Activated CD4-positive, CD25-positive, alpha-beta regulatory T cell (primary cell): ENCODE measurements at regions not wholly inside any gene's neighbourhood (a gene's known extent, or its start where the extent isn't known, plus 50 kb on each side); places are given as distances from the start of the nearest gene placed in this dataset.

Source experiments
- DNase-seq, 4 experiments: peaks; one replicate each; lab custom pipeline; 2025; lab: John Stamatoyannopoulos, UW

DNA sequence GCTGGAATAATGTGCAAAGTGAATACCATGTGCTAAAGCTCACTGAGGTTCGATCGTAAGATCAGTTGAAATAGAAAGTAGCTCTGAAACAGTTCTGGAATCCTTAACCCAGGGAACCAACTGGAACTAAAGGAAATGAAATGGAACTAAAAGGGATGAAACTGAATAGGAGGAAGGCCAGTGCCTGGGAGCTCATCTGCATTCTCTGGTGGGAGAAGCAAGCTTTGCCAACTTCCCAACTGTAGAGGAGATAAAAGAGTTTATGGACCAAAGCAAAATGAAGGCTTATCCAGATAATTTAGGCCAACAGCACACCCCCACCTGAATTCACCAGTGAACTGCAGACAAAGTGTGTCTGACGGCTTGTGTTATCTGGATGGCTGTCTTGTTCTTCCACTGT lies 188.6 kb upstream of the HABP2 start:
- no peak for DNase-seq

- no peak for DNase-seq
Measured at GRCh38 chr10:113368666-113369364, 184.0 kb upstream of the HABP2 start.

DNA sequence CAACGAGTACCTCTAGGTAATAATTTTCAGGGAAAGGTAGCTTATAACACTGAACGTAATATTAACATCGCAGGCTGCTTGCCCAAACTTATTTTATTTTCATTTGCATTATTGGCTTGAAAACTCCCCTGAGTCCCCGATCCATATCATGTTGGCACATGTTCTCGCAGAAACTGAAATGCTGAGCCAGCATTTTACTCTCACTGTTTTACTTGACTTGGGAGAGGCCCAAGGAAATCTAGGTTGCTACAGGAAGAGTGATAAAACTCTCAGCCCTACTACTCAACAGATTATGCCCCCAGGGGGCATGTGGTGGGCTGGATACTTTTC lies 183.5 kb upstream of the HABP2 start:
- DNase-seq, result no peak

DNA sequence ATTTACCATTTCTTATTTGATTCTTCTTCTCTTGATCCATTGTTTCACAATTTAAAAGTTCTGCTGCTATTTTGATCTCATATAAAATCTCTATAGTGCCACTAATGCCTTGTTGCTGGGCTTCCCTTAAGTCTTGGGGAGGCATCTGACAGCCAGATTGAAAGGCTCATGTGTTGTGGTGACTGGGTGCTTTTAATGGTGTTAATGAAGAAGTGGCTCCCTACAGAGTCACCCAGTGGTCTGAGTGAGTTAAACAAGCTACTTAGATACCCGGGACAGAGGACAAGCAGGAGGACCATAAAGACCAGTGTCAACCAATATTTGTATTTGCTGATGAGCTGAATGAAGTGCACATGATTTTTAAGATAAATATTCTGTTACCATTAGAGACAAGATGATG lies 176.4 kb upstream of the HABP2 start:
- no peak for DNase-seq

GRCh38 chr10:113379091-113379490 lies 173.8 kb upstream of the HABP2 start:
- no peak for DNase-seq

GRCh38 chr10:113381416-113381815 lies 171.4 kb upstream of the HABP2 start:
- DNase-seq, result no peak

DNA sequence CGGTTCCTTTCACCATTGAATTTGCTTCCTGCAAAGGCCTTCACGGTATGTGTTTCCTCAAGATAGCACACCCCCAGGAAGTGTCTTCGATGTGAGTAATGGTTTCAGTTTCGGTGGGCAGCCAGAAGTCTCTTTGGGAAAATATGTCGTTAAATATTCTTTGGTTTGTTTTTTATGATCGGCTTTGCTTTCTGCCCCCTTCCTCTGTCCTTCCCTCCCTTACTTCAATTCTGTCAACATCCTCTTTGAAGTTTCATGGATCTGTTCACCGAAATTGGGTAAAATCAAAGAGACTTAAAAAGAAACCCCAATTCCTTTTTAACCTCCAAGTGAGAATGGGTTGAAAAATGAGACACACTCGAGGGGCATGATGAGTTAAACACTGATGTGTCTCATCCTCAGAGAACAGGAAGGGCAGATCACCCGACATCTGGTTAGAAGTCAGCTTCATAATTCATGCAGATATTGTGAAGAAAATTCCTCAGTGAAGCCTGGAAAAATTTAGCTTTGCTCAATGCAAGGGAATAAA lies 170.8 kb upstream of the HABP2 start:
- DNase-seq, result no peak

- DNase-seq, result no peak
Measured at GRCh38 chr10:113382691-113383090, 170.2 kb upstream of the HABP2 start.

- no peak for DNase-seq
Measured at GRCh38 chr10:113384181-113384580, 168.7 kb upstream of the HABP2 start.

DNA sequence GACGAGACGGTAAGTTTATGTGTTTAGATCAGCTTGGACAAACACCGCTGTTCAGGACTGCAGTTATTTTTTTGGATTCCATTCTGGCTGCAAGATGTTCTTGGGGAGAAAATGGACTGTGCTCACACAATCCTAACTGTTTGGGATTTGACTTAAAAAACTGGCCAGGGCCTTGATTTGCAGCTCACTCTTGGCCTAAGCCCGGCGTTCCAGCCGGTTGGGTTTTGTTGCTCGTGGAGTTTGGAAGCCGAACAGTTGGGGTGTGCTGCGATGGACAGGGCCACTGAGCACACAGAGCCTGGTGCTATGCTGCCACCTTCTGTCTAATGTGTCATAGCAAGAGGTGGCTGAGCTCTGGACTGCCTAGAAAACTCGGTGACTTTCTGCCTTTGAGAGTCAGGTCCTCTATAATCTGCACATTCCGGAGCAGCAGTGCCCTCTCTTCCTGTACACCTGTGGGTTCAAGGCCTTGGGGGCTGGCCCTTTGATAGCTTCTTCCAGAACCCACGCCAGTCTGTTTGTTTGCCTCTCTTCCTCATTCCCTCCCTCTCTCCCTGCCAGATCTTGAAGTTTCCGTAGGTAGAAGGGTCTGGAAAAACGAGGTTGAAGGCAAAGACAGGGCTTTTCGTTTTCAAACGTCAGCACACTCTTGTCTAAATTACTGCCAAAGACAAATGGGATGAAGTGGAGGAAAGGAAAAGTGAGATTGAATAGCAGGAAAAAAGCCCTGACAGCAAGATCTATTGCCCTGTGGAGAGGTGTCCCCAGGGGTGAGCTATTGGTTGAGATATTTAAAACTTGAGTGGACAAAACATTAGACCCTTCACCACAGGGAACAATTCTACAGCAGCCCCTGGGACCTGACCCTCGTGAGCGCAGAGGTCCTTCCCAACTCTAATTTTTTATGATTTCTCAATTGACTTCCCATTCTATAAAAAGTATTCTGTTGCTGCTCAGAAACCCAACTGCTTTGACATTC lies 167.5 kb upstream of the HABP2 start:
- DNase-seq, result peak in 1 of 4 experiments; percentile 9

DNA sequence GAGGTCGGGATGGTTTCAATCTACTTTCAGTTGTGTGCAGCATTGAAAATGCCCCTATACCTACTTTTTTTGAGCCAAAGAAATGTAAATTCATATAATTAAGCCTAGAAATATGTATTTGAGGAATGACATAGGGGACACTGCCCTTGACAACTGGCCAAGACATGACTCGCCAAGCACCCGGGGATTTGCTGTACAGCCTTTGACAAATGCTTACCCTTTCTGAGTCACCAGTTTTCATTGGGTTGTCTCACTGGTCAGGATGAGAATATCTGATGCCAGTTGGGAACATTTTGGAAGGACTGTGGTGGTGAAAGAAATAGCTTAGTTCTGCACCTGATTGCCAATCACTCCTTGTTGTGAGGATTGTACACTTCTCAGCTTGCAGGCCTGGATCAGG lies 166.8 kb upstream of the HABP2 start:
- DNase-seq, result no peak

DNA sequence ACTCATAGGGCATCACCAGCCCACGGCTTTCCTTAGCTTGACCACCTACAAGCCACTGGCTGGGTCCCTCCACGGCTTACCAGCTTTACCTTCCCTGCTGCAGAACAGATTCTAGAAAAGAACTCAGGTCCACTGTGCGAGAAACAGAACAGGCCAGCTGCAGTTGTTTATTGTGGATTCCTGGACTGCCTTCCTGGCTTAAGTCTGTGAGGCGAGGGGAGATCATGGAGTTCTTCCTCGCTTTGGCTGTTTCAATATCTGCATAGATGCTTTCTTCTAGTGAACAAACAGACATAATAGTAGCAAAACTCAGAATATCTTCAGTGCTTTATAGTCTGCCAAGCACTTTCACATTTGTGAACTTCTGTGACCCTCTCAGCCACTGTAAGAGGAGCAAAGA lies 162.9 kb upstream of the HABP2 start:
- no peak for DNase-seq

- DNase-seq, result no peak
Measured at GRCh38 chr10:113390896-113391295, 162.0 kb upstream of the HABP2 start.

- no peak for DNase-seq
Measured at GRCh38 chr10:113397047-113397446, 155.8 kb upstream of the HABP2 start.

DNA sequence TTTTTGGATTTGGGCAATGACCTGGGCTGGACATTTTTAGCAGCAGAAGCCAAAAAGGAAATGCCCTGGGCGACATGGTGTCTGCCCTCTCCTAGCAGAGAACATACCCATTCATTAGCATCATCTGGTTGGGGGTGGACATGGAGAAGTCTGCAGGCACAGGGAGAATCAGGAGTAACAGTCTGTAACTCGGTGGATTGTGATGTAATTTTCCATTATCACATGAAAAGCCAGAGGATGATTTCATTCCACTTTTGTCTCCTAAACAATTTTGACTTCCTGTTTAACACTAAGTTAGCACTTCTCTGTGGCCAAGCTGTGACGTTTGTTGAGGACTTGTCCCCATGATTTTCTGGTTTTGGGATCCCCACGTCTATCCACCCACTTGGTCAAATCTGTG lies 153.8 kb upstream of the HABP2 start:
- no peak for DNase-seq

DNA sequence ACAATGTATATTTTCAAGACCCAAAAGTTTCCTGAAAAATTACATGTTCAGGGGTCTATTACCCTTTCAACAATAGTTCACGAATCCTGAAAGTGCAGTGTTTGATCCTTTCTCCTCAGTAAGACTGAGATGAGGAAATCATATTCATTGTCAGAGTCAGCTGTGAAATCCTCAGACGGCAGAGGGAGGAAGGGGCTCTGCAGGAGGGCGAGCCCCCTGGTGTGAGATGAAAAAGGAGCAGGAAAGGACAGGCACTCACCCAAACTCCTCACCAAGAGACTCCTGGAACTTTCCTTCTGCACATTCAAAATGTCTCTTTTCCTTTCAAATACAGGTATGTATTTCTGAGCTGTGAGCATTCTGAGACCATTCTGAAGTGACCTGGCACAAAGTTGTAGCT lies 150.3 kb upstream of the HABP2 start:
- no peak for DNase-seq

GRCh38 chr10:113407218-113407617 lies 145.6 kb upstream of the HABP2 start:
- DNase-seq, result no peak

DNA sequence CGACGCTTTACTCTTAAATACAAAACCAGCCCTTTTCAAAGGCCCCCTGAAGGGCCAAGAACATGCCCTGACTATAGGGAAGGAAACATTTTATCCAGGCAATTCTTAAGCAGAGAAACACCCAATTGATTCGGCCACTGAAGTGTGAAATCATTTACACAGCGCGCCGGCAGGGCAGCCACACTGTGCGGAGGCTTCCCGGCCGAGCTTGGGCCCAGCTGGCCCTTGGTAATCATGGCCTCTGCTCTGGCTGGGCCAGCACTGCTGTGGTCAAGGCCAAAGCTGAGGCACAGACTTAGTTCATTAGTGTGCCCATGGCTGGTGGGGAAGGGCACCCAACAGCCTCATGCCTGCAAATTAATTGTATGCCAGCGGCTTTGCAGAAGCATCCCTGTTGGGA lies 143.7 kb upstream of the HABP2 start:
- DNase-seq, result no peak

DNA sequence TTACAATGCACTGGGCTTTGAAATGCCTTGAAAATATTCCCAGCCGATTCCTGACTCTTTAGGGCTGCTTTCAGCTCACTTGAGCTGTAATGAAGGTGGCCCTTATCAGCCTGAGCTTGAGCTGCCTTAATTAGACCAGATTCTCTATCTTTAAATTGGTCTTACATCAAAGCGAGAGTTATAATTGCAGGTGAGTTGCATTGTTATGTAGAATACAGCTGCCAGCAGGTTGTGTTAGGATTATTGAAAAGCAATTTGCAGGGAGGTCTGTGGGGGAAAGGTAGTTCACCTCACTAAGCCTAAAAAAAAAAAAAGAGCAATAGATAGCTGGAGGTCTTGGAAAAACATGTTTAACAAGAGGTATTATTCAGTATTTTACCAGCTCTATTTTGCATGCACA lies 142.2 kb upstream of the HABP2 start:
- DNase-seq, result no peak

- DNase-seq, result no peak
Measured at GRCh38 chr10:113411456-113411855, 141.4 kb upstream of the HABP2 start.

GRCh38 chr10:113412161-113412560 lies 140.7 kb upstream of the HABP2 start:
- DNase-seq, result no peak

GRCh38 chr10:113414543-113414942 lies 138.3 kb upstream of the HABP2 start:
- no peak for DNase-seq

DNA sequence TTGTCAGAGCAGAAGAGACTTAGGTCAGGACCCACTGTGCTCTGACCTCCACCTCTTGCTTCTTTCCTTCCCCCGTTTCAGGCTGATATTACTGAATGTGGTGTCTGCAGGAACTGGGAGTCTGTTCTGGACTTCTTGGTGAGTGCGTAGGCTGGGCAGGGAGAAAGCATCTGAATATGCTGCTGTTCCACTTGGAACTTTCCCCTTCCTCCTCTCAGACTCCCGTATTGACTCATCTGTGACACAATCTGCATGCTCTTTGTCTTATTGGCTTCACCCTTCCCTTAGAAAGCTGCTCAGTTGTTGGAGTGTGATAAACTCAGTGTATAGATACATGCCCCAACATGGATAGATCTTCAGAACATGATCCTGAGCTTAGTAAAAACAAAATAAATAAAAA lies 137.6 kb upstream of the HABP2 start:
- no peak for DNase-seq
